DND-41 (cell line): ENCODE measurements at regions not wholly inside any gene's neighbourhood (a gene's known extent, or its start where the extent isn't known, plus 50 kb on each side); places are given as distances from the start of the nearest gene placed in this dataset.

Source experiments
- ATAC-seq: fragments of 200-7000 bp; cut with Tn5 transposase; 3 replicates; pipeline ENCODE4 v1.9.1; 2021; ENCODE audit warnings: low read depth; ENCODE audit not compliant: insufficient read depth
- DNase-seq: peaks from one replicate; pipeline ENCODE4 v3.0.0-alpha.2; 2020
- H2AFZ ChIP-seq: 2 replicates; pipeline ENCODE4 v1.6.0; 2012; ENCODE audit warnings: low read depth, low read length
- H3K27ac ChIP-seq: 2 replicates; pipeline ENCODE4 v1.5.1; 2012; ENCODE audit warnings: low read length, inconsistent platforms
- H3K27me3 ChIP-seq: fragments of 200-600 bp; sonication (generic); 2 replicates; pipeline ENCODE4 v1.6.0; 2012; ENCODE audit warnings: low read length, mild to moderate bottlenecking, inconsistent platforms; ENCODE audit not compliant: insufficient read depth, poor library complexity
- H3K36me3 ChIP-seq: 2 replicates; pipeline ENCODE4 v1.5.1; 2012; ENCODE audit warnings: low read length, inconsistent platforms; ENCODE audit not compliant: insufficient read depth
- H3K4me1 ChIP-seq: 2 replicates; pipeline ENCODE4 v1.5.1; 2012; ENCODE audit warnings: mild to moderate bottlenecking, low read length; ENCODE audit not compliant: insufficient read depth
- H3K4me2 ChIP-seq: 2 replicates; pipeline ENCODE4 v1.6.0; 2012; ENCODE audit warnings: mild to moderate bottlenecking, moderate library complexity, low read length, inconsistent platforms; ENCODE audit not compliant: insufficient read depth
- H3K4me3 ChIP-seq, 2 experiments: fragments of 200-600 bp in 1 of 2; shearing (Covaris generic) in 1 of 2; 2 replicates each; pipeline ENCODE4 v1.5.1; 2012 to 2016; ENCODE audit warnings: inconsistent platforms in 2 of 2, low read length in 2 of 2, mild to moderate bottlenecking in 2 of 2, low read depth in 1 of 2, moderate library complexity in 1 of 2
- H3K79me2 ChIP-seq: 2 replicates; pipeline ENCODE4 v1.6.0; 2012; ENCODE audit warnings: low read length, inconsistent platforms; ENCODE audit not compliant: insufficient read depth
- H3K9ac ChIP-seq: 2 replicates; pipeline ENCODE4 v1.6.0; 2012; ENCODE audit warnings: low read depth, mild to moderate bottlenecking, inconsistent platforms, low read length, moderate library complexity
- H3K9me3 ChIP-seq: 2 replicates; pipeline ENCODE4 v1.5.1; 2012; ENCODE audit warnings: low read length, moderate library complexity, mild to moderate bottlenecking, inconsistent platforms; ENCODE audit not compliant: insufficient read depth, severe bottlenecking
- H4K20me1 ChIP-seq: 2 replicates; pipeline ENCODE4 v1.6.0; 2012; ENCODE audit warnings: low read length; ENCODE audit not compliant: insufficient read depth
- EZH2 ChIP-seq: IDR thresholded peaks from 3 replicates; pipeline ENCODE4 v1.6.1; 2012; ENCODE audit warnings: borderline replicate concordance, low read depth, mild to moderate bottlenecking, moderate library complexity, low read length, inconsistent platforms; ENCODE audit not compliant: severe bottlenecking
- TF ChIP-seq, protein P1 (sequence below): IDR thresholded peaks from 2 replicates; pipeline ENCODE4 v1.5.1; 2012; ENCODE audit warnings: borderline replicate concordance, low read length, moderate library complexity, mild to moderate bottlenecking; ENCODE audit not compliant: poor library complexity, severe bottlenecking; ENCODE audit errors: extremely low read depth

DNA sequence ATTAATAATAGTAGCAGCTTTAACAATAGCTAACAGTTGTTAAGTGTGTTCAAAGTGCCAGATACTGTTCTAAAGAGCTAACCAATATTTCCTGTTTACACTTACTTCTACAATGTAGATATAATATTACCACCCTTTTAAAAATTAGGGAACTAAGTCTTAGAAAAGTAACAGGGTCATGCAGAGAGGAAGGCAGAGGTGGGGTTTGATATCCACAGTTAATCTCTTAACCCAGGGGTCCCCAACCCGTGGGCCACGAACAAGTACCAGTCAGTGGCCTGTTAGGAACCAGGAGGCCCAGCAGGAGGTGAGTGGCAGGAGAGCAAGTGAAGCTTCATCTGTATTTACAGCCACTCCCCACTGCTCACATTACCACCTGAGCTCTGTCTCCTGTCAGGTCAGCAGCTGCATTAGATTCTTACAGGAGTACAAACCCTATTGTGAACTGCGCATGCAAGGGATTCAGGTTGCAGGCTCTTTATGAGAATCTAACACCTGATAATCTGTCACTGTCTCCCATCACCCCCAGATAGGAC lies 89.1 kb downstream of the ACTL7B start:
- no peaks in the 10 kb centered on the region for H3K4me1 ChIP-seq
- DNase-seq (no peak), ATAC-seq (no peak)
- H3K9ac ChIP-seq = no peak overlapping the region
- no peaks in the 10 kb centered on the region for H3K36me3 ChIP-seq
- H3K27ac ChIP-seq = no peak overlapping the region
- TF ChIP-seq, protein P1, sequence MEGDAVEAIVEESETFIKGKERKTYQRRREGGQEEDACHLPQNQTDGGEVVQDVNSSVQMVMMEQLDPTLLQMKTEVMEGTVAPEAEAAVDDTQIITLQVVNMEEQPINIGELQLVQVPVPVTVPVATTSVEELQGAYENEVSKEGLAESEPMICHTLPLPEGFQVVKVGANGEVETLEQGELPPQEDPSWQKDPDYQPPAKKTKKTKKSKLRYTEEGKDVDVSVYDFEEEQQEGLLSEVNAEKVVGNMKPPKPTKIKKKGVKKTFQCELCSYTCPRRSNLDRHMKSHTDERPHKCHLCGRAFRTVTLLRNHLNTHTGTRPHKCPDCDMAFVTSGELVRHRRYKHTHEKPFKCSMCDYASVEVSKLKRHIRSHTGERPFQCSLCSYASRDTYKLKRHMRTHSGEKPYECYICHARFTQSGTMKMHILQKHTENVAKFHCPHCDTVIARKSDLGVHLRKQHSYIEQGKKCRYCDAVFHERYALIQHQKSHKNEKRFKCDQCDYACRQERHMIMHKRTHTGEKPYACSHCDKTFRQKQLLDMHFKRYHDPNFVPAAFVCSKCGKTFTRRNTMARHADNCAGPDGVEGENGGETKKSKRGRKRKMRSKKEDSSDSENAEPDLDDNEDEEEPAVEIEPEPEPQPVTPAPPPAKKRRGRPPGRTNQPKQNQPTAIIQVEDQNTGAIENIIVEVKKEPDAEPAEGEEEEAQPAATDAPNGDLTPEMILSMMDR = no peak
- no peak for TF ChIP-seq EZH2
- H2AFZ ChIP-seq = no peak overlapping the region
- H4K20me1 ChIP-seq = no peaks in the 10 kb centered on the region
- H3K79me2 ChIP-seq = no peaks in the 10 kb centered on the region
- H3K27me3 ChIP-seq = no peaks in the 10 kb centered on the region
- no peaks in the 10 kb centered on the region for H3K9me3 ChIP-seq
- H3K4me2 ChIP-seq = no peak overlapping the region
- H3K4me3 ChIP-seq = no peak overlapping the region

DNA sequence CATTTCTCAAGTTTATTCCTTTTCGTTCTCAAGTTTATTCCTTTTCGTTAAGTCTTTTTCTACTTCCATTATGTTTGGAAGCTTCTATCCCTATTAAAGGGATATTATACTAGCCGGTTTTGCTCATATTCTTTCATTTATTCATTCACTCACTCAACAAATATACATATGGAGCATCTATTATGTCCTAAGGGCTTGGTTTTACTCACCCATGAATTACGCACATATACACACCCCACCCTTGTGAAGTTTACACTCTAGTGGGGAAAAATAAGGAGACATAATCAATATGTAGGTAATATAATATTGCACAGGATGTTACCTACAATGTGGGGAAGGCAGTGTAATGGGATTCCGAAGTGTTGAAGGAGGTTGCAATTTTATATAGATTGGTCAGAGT lies 90.5 kb downstream of the ACTL7B start:
- H4K20me1 ChIP-seq = no peaks in the 10 kb centered on the region
- H2AFZ ChIP-seq = no peak overlapping the region
- no peak overlapping the region for H3K27ac ChIP-seq
- ATAC-seq (no peak), DNase-seq (no peak)
- H3K4me3 ChIP-seq = no peak overlapping the region
- no peaks in the 10 kb centered on the region for H3K27me3 ChIP-seq
- no peaks in the 10 kb centered on the region for H3K9me3 ChIP-seq
- no peaks in the 10 kb centered on the region for H3K4me1 ChIP-seq
- no peak overlapping the region for H3K4me2 ChIP-seq
- H3K79me2 ChIP-seq = no peaks in the 10 kb centered on the region
- H3K36me3 ChIP-seq = no peaks in the 10 kb centered on the region
- TF ChIP-seq EZH2 = no peak
- TF ChIP-seq, protein P1 = no peak
- no peak overlapping the region for H3K9ac ChIP-seq

DNA sequence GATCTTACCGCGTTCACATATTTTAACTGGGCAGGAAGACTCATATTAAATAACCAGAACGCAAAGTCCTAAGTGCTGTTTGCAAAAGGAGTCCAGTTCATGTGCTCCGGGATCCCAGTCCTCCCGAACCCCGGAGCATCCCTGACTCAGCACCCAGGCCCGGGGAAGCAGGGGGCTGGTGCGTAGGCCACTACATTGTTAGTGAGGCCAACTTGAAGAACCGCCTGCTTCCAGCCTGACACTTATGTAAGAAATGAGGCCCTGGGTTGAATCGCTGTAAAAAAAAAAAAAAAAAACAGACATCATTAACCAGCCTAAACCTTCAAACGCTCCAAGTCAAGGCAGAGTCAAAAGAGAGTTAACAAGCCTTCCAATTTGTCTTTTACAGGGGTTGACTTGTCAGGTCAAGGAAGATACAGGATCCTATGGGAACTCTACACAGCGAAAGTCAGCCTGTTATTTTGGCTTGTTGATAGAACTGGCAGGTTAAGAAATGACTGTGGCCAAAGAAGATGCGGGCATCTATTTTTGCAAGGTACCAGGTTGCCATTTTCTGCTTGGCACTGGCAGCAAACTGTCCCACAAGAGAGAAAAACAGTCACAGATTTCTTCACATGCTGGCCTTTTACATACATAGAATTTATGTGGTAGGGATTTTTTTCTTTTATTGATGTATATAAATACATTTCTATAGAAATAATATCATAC lies 93.3 kb downstream of the ACTL7B start:
- no peak for DNase-seq
- H3K4me3 ChIP-seq = no peak overlapping the region
- no peak for ATAC-seq
- H3K27me3 ChIP-seq = no peaks in the 10 kb centered on the region
- no peaks in the 10 kb centered on the region for H3K9me3 ChIP-seq
- H3K4me2 ChIP-seq = no peak overlapping the region
- H3K9ac ChIP-seq = no peak overlapping the region
- no peaks in the 10 kb centered on the region for H3K79me2 ChIP-seq
- no peak for TF ChIP-seq EZH2
- TF ChIP-seq, protein P1 = no peak
- no peaks in the 10 kb centered on the region for H3K36me3 ChIP-seq
- H3K4me1 ChIP-seq = no peaks in the 10 kb centered on the region
- H4K20me1 ChIP-seq = no peaks in the 10 kb centered on the region
- no peak overlapping the region for H2AFZ ChIP-seq
- H3K27ac ChIP-seq = no peak overlapping the region
